ENCODE measurements at regions not wholly inside any gene's neighbourhood (a gene's known extent, or its start where the extent isn't known, plus 50 kb on each side); places are given as distances from the start of the nearest gene placed in this dataset.

GRCh38 chr2:116095636-116096035 is 1653.2 kb downstream of the DPP10 start:
- H3K9me3 ChIP-seq (replicated peaks in 1 of 11): no peaks in the 10 kb centered on the region
- no peak overlapping the region for H3K9ac ChIP-seq
- H3K4me2 ChIP-seq: no peak overlapping the region
- H3K27ac ChIP-seq: no peak overlapping the region
- H3K36me3 ChIP-seq: no peaks in the 10 kb centered on the region
- no peak for TF ChIP-seq Cebpa-rat (IDR thresholded peaks at IDR 0.05)
- H3K27me3 ChIP-seq: no peaks in the 10 kb centered on the region
- no peak overlapping the region for H3K4me3 ChIP-seq
- no peaks in the 10 kb centered on the region; a peak in 1 of 22 replicates for H4K20me1 ChIP-seq
- H3K4me1 ChIP-seq: peaks cover 0 to 11% (median 9%) of the 10 kb centered on the region in 10 experiments; a peak in 11 of 20 replicates

- no peak overlapping the region for H3K27ac ChIP-seq
- peaks cover 0 to 11% (median 9%) of the 10 kb centered on the region in 10 experiments; a peak in 11 of 20 replicates for H3K4me1 ChIP-seq
- H3K27me3 ChIP-seq: no peaks in the 10 kb centered on the region
- TF ChIP-seq Cebpa-rat (IDR thresholded peaks at IDR 0.05): no peak
- no peak overlapping the region for H3K4me3 ChIP-seq
- H3K4me2 ChIP-seq: no peak overlapping the region
- H3K9me3 ChIP-seq (replicated peaks in 1 of 11): no peaks in the 10 kb centered on the region
- H3K9ac ChIP-seq: no peak overlapping the region
- H3K36me3 ChIP-seq: no peaks in the 10 kb centered on the region
- no peaks in the 10 kb centered on the region; a peak in 1 of 22 replicates for H4K20me1 ChIP-seq
Observed at GRCh38 chr2:116098049-116098448, 1655.6 kb downstream of the DPP10 start.

- H3K4me1 ChIP-seq: no peaks in the 10 kb centered on the region
- H3K9me3 ChIP-seq (replicated peaks in 1 of 11): no peaks in the 10 kb centered on the region
- no peak for TF ChIP-seq Cebpa-rat (IDR thresholded peaks at IDR 0.05)
- no peaks in the 10 kb centered on the region for H3K36me3 ChIP-seq
- no peak overlapping the region for H3K27ac ChIP-seq
- H3K27me3 ChIP-seq: no peaks in the 10 kb centered on the region
- H3K4me2 ChIP-seq: no peak overlapping the region
- no peaks in the 10 kb centered on the region for H4K20me1 ChIP-seq
- H3K4me3 ChIP-seq: no peak overlapping the region
- no peak overlapping the region for H3K9ac ChIP-seq
Observed at GRCh38 chr2:116109471-116109870, 1667.0 kb downstream of the DPP10 start.

GRCh38 chr2:116117845-116118244 is 1675.4 kb downstream of the DPP10 start:
- TF ChIP-seq Cebpa-rat (IDR thresholded peaks at IDR 0.05): no peak
- Histone ChIP-seq H3K36me3 (no peaks in the 10 kb centered on the region), H3K27ac (no peak overlapping the region), H3K9me3 (replicated peaks in 1 of 11) (peaks cover 0 to 7% (median 0%) of the 10 kb centered on the region in 11 experiments; a peak in 1 of 22 replicates), H3K9ac (no peak overlapping the region), H3K4me3 (no peak overlapping the region), H3K4me1 (no peaks in the 10 kb centered on the region), H4K20me1 (no peaks in the 10 kb centered on the region), H3K27me3 (no peaks in the 10 kb centered on the region), H3K4me2 (no peak overlapping the region)

- H3K27ac ChIP-seq: no peak overlapping the region
- no peaks in the 10 kb centered on the region for H4K20me1 ChIP-seq
- H3K9ac ChIP-seq: no peak overlapping the region
Observed at GRCh38 chr2:116132833-116133232, 1681.7 kb upstream of the DDX18 start.

GRCh38 chr2:116133381-116133942 is 1681.0 kb upstream of the DDX18 start:
- H3K36me3 ChIP-seq: no peaks in the 10 kb centered on the region

More at GRCh38 chr2:116132833-116133232, 1681.7 kb upstream of the DDX18 start:
- H3K4me2 ChIP-seq: no peak overlapping the region
- no peaks in the 10 kb centered on the region for H3K36me3 ChIP-seq
- H3K27me3 ChIP-seq: no peaks in the 10 kb centered on the region
- H3K9me3 ChIP-seq (replicated peaks in 1 of 11): no peaks in the 10 kb centered on the region
- TF ChIP-seq Cebpa-rat (IDR thresholded peaks at IDR 0.05): no peak
- no peaks in the 10 kb centered on the region for H3K4me1 ChIP-seq
- H3K4me3 ChIP-seq: no peak overlapping the region

GRCh38 chr2:116141891-116142474 is 1672.5 kb upstream of the DDX18 start:
- TF ChIP-seq Cebpa-rat (IDR thresholded peaks at IDR 0.05): no peak
- Histone ChIP-seq H3K4me3 (no peak overlapping the region), H3K9me3 (replicated peaks in 1 of 11) (no peaks in the 10 kb centered on the region), H3K27me3 (no peaks in the 10 kb centered on the region), H3K4me1 (no peaks in the 10 kb centered on the region), H3K9ac (no peak overlapping the region), H4K20me1 (no peaks in the 10 kb centered on the region), H3K4me2 (no peak overlapping the region), H3K36me3 (no peaks in the 10 kb centered on the region), H3K27ac (no peak overlapping the region)

More at GRCh38 chr2:116133381-116133942, 1681.0 kb upstream of the DDX18 start:
- Histone ChIP-seq H3K4me3 (no peak overlapping the region), H3K4me2 (no peak overlapping the region), H3K4me1 (no peaks in the 10 kb centered on the region), H3K9ac (no peak overlapping the region), H3K27ac (no peak overlapping the region), H4K20me1 (no peaks in the 10 kb centered on the region), H3K9me3 (replicated peaks in 1 of 11) (no peaks in the 10 kb centered on the region), H3K27me3 (no peaks in the 10 kb centered on the region)
- no peak for TF ChIP-seq Cebpa-rat (IDR thresholded peaks at IDR 0.05)

GRCh38 chr2:116142644-116143227 is 1671.8 kb upstream of the DDX18 start:
- no peak for TF ChIP-seq Cebpa-rat (IDR thresholded peaks at IDR 0.05)
- H3K4me2 ChIP-seq: no peak overlapping the region

GRCh38 chr2:116145031-116145430 is 1669.5 kb upstream of the DDX18 start:
- no peak for TF ChIP-seq Cebpa-rat (IDR thresholded peaks at IDR 0.05)
- Histone ChIP-seq H4K20me1 (no peaks in the 10 kb centered on the region), H3K27me3 (no peaks in the 10 kb centered on the region), H3K4me1 (no peaks in the 10 kb centered on the region), H3K9ac (no peak overlapping the region), H3K4me3 (no peak overlapping the region), H3K36me3 (no peaks in the 10 kb centered on the region), H3K4me2 (no peak overlapping the region), H3K9me3 (replicated peaks in 1 of 11) (no peaks in the 10 kb centered on the region), H3K27ac (no peak overlapping the region)

More at GRCh38 chr2:116142644-116143227, 1671.8 kb upstream of the DDX18 start:
- H3K4me1 ChIP-seq: no peaks in the 10 kb centered on the region
- no peaks in the 10 kb centered on the region for H4K20me1 ChIP-seq
- no peaks in the 10 kb centered on the region for H3K9me3 ChIP-seq (replicated peaks in 1 of 11)
- H3K27ac ChIP-seq: no peak overlapping the region
- no peaks in the 10 kb centered on the region for H3K27me3 ChIP-seq
- no peak overlapping the region for H3K9ac ChIP-seq
- no peak overlapping the region for H3K4me3 ChIP-seq
- no peaks in the 10 kb centered on the region for H3K36me3 ChIP-seq

- Histone ChIP-seq H3K4me1 (no peaks in the 10 kb centered on the region), H3K36me3 (no peaks in the 10 kb centered on the region), H4K20me1 (no peaks in the 10 kb centered on the region), H3K4me3 (no peak overlapping the region), H3K9ac (no peak overlapping the region), H3K4me2 (no peak overlapping the region), H3K9me3 (replicated peaks in 1 of 11) (no peaks in the 10 kb centered on the region), H3K27ac (no peak overlapping the region), H3K27me3 (no peaks in the 10 kb centered on the region)
- no peak for TF ChIP-seq Cebpa-rat (IDR thresholded peaks at IDR 0.05)
Observed at GRCh38 chr2:116148361-116148760, 1666.1 kb upstream of the DDX18 start.
